Hindlimb muscle (tissue), 1 donor: ENCODE measurements at regions not wholly inside any gene's neighbourhood (a gene's known extent, or its start where the extent isn't known, plus 50 kb on each side); places are given as distances from the start of the nearest gene placed in this dataset.

ENCODE experiments used
- DNase-seq: peaks from one replicate; pipeline ENCODE4 v3.0.0-alpha.2; 2013

DNA sequence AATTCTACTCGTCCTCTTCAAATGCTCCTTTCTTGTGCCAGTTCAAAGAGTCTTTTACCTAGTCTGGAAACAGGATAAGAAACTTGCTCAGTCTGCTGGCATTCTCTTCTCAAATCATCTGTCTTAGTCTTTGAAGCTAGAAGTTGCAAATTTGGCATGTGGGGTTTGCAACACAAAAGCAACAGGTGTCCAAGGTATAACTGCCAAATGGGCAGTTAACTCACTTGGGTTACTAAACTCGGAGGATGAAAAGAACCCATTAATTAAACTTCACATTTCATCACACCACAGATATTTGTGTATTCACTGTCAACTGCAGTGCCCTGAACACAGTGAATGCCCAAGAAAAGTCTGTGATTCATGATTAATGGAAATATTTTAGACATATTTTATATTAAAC is 108.0 kb upstream of the TARS1 start:
- no peak for DNase-seq

DNA sequence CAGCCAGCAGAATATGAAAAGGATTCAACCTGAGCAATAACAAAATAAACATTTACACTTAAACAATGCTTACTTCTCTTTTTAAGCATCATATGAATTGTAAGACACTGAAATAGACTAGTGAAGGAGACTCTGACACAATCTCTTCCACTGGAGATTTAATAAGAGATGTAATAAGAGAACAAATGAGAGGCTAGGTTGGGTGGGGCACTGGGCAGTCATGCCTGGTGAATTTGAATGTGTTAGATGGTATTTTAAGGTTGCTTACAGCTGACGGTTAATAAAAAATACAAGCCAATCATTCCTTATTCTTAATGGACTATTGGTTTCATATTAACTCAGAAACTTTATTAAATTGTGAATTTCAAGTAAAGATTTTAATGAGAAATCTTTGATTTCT is 105.9 kb upstream of the TARS1 start:
- no peak for DNase-seq

- no peak for DNase-seq
Measured at GRCh38 chr5:33336891-33337636, 103.7 kb upstream of the TARS1 start.

- no peak for DNase-seq
Measured at GRCh38 chr5:33337637-33337992, 103.2 kb upstream of the TARS1 start.

GRCh38 chr5:33338336-33339110 is 102.2 kb upstream of the TARS1 start:
- no peak for DNase-seq

DNA sequence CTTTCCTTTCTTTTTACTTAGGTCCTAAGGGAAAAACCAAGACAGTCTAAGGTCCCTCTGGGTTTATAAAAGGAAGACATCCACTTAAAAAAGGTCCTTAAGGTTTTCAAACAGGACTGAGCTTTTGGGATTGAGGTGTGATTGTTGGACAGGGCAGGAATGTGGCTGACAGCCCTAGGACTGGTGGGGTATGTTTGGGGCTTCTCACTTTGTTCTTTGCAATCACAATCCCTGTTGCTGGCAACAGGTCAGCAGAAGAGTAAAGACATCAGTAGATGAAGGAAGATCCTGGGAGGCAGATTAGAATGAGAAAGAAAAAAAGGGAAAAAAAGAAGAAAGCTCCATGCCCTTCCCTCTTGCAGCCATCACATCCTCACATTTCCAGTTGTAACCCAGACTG is 101.4 kb upstream of the TARS1 start:
- DNase-seq = no peak

DNA sequence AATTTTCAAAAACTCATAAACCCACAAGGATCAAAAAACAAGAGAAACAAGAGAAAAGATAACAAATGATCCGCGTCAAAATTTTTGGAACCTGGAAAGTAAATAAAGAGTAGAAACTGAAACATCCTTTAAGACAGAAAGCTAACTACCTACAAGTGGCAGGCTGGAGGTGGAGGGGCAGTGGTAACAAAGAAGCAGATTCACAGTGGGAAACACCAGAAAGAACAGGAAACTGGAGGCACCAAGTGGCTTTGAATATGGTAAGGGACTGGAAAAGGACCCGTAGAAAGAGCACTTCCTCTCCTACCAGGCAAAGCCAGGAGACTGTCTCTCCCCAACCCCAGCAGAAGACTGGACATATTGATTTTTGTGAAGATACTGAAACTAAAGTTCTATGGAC is 100.6 kb upstream of the TARS1 start:
- no peak for DNase-seq

DNA sequence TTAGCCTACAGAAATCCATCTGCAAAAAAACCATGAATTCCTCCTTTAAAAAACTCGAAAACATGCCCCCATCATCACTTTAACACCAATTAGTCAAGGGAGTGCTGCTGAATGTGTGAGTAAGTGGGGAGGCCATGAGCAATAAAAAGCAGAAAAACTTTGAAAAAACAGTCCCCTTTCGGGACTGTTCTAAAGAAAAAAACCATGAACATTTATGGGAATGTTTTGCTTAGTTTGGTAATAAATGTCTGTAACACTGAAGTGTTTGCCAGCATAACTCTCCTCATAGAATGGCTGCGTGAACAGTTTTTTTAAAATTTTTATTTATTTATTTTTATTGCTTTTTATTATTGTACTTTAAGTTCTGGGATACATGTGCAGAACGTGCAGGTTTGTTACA is 99.4 kb upstream of the TARS1 start:
- no peak for DNase-seq

DNA sequence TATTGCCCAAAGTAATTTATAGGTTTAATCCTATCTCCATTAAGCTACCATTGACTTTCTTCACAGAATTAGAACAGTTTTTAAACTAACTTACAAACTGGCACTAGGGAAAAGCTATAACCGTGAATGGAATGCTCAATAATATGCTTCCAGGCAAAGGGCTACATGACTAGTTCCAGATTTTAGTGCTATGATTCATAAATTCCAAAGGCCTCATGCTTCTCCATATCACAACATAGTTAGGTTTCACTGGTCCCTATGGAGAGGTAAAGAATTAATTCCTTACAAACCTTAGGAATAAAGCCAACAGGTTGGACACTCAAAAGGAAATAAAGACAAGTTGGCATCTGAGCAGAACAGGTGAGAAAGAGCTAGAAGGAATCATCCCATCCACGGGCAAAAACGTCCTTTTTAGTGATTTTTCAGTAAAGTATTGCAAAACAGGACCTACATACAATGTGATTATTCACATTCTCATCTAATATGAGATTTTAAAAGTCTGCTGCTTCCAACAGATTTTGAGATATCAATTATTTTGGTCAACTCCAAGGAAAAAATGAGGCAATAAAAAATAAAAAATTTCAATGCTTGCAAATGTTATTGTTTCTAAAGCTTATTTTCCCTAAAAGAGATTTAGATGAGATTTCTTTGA is 97.0 kb upstream of the TARS1 start:
- DNase-seq = no peak

DNA sequence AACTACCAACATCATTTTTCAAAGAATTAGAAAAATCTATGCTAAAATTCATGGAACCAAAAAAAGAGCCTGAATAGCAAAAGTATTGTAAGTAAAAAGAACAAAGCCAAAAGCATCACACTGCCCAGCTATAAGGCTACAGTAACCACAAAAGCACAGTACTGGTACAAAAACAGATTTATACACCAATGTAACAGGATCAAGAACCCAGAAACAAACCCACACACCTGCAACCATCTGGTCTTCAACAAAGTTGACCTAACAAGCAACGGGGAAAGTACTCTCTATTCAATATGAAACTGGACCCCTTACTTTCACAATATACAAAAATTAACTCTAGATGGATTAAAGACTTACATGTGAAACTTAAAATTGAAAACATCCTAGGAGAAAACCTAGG is 94.2 kb upstream of the TARS1 start:
- DNase-seq = no peak

- DNase-seq = no peak
Measured at GRCh38 chr5:33361781-33362180, 79.0 kb upstream of the TARS1 start.

GRCh38 chr5:33362915-33363314 is 77.8 kb upstream of the TARS1 start:
- no peak for DNase-seq

GRCh38 chr5:33363537-33363936 is 77.2 kb upstream of the TARS1 start:
- no peak for DNase-seq

GRCh38 chr5:33364406-33364805 is 76.4 kb upstream of the TARS1 start:
- no peak for DNase-seq

DNA sequence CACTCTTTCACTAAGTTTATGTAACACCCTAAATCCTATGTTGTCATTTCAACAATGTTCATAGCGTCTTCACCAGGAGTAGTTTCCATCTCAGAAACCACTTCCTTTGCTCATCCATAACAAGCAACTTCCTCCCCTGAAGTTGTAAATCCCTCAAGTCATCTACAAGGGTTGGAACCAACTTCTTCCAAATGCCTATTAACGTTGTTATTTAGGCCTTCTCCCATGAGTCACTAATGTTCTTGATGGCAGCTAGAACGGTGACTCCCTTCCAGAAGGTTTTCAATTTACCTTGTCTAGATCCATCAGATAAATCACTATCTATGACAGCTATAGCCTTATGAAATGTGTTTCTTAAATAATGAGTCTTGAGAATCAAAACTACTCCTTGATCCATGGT is 73.3 kb upstream of the TARS1 start:
- no peak for DNase-seq

GRCh38 chr5:33369485-33370465 is 71.0 kb upstream of the TARS1 start:
- DNase-seq = no peak

DNA sequence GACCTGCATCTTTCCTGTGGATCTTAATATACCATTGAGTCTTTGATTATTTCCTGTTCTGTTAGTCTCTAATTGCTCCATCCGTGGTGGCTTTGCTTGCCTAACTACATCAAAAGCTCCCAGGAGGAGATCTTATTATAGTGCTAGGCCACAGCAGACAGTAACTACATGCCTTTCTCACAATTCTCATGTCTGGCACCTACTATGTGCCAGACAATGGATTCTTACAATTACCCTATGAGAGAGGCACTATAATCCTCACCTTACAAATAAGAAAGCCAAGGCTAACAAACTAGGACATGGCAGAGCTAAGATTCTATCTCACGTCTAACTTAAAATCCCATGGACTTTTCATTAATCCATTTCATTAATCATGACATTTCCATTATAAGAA is 70.3 kb upstream of the TARS1 start:
- no peak for DNase-seq

DNA sequence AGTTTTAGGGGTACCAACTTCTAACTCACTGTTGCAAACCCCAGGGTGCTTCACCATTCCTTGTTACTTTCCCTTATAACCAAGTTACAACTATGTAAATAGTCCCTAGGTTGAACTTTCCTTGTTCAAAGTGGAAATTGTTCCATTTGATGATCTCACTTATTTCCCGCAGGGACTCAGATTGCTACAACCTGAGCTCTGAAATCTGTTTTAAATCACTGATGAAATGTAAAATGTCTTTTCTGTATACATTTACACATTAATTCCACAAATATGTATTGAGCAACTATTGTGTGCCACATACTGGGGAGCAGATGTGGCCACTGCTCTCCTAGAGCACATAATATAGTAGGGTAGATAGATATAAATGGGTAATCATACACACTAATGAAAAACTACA is 69.1 kb upstream of the TARS1 start:
- DNase-seq = no peak

- DNase-seq = no peak
Measured at GRCh38 chr5:33372721-33373472, 67.9 kb upstream of the TARS1 start.

DNA sequence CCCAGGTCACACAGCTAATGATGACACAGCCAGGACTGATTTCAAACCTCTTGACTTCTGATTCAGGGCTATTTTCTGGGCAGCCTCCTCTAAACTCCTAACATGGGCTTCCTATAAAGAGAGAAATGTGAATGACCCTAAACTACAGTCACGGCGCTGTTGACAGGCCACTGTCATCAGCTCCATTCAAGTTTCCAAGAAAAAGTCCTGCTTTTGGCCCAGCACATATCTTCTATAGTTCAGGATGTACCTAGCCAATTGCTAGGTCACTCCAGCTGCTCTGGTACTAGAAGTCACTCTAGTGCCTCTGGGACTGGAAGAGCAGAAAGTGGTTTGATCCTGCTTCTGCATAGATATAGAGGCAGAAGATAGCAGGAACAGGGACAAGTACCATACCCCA is 64.9 kb upstream of the TARS1 start:
- DNase-seq = no peak

- no peak for DNase-seq
Measured at GRCh38 chr5:33379757-33380156, 61.0 kb upstream of the TARS1 start.

DNA sequence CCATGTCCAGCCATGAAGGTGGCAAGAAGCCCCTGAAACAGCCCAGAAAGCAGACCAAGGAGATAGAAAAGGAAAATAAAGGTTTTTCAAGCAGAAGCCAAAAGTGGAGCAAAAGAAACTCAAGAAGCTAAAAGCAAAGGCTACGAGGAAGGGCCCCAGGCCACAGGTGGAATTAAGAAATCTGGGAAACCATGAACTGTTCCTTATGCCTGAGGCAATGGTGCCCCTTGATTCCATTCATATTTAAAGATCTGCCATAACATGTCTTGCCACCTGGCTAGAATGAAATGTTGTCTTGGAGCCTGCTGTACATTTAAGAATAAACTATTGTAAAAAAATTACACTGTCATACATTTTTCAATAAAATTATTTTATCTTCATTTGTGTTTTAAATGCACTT is 59.5 kb upstream of the TARS1 start:
- DNase-seq = no peak
